CD14-positive monocyte (primary cell): ENCODE measurements at regions not wholly inside any gene's neighbourhood (a gene's known extent, or its start where the extent isn't known, plus 50 kb on each side); places are given as distances from the start of the nearest gene placed in this dataset.
"Not testable (repeated sequence)": the region's sequence is repeated elsewhere in the genome, so short reads cannot be mapped to it uniquely, and the experiment has no call there.

Source experiments
- DNase-seq, 3 donors: peaks; one replicate each; pipeline ENCODE4 v3.0.0-alpha.2; 2011 to 2022
- H2AFZ ChIP-seq: 2 replicates; pipeline ENCODE4 v1.6.0; 2012; ENCODE audit warnings: mild to moderate bottlenecking, low read depth, low read length, inconsistent platforms; ENCODE audit not compliant: insufficient read depth, poor library complexity, severe bottlenecking
- H3K27ac ChIP-seq, 2 donors: 1 replicate in 1 of 2; 2 replicates in 1 of 2; pipeline ENCODE4 v1.5.1; 2012 to 2013; ENCODE audit warnings: low read length in 2 of 2, control low read depth in 1 of 2, inconsistent platforms in 1 of 2, low read depth in 1 of 2, mild to moderate bottlenecking in 1 of 2
- H3K27me3 ChIP-seq, 2 donors: one replicate each; pipeline versions ENCODE4 v1.6.0 to v1.6.1; 2011 to 2013; ENCODE audit warnings: low read length in 2 of 2; ENCODE audit not compliant: control insufficient read depth in 2 of 2, insufficient read depth in 2 of 2
- H3K36me3 ChIP-seq, 2 donors: replicated peaks in 1 of 2; 1 replicate in 1 of 2; 2 replicates in 1 of 2; pipeline versions ENCODE4 v1.5.1 to v1.6.1; 2012 to 2013; ENCODE audit warnings: low read length in 2 of 2, control low read depth in 1 of 2, inconsistent platforms in 1 of 2, mild to moderate bottlenecking in 1 of 2; ENCODE audit not compliant: insufficient read depth in 2 of 2, control insufficient read depth in 1 of 2
- H3K4me1 ChIP-seq, 2 donors: 1 replicate in 1 of 2; 2 replicates in 1 of 2; pipeline versions ENCODE4 v1.5.1 to v1.6.1; 2012 to 2013; ENCODE audit warnings: low read length in 2 of 2, control low read depth in 1 of 2, inconsistent platforms in 1 of 2, mild to moderate bottlenecking in 1 of 2, moderate library complexity in 1 of 2; ENCODE audit not compliant: insufficient read depth in 2 of 2, control insufficient read depth in 1 of 2
- H3K4me2 ChIP-seq: replicated peaks from 2 replicates; pipeline ENCODE3; 2012; ENCODE audit warnings: low read length, moderate library complexity, mild to moderate bottlenecking; ENCODE audit not compliant: poor library complexity, severe bottlenecking; ENCODE audit errors: extremely low read depth
- H3K4me3 ChIP-seq, 3 experiments: fragments of 200-600 bp in 1 of 3; sonication (generic) in 1 of 3; replicated peaks in 1 of 3; 1 replicate in 2 of 3; 2 replicates in 1 of 3; pipeline ENCODE4 v1.5.1; 2011 to 2013; ENCODE audit warnings: low read length in 3 of 3, mild to moderate bottlenecking in 3 of 3, control low read depth in 2 of 3, low read depth in 2 of 3, inconsistent platforms in 1 of 3, moderate library complexity in 1 of 3
- H3K79me2 ChIP-seq: 2 replicates; pipeline ENCODE4 v1.6.0; 2012; ENCODE audit warnings: mild to moderate bottlenecking, control low read depth, inconsistent platforms, low read length, moderate library complexity; ENCODE audit not compliant: insufficient read depth
- H3K9ac ChIP-seq: 2 replicates; pipeline ENCODE4 v1.6.0; 2017; ENCODE audit warnings: low read length, mild to moderate bottlenecking; ENCODE audit not compliant: insufficient read depth, poor library complexity, severe bottlenecking
- H3K9me3 ChIP-seq, 2 donors: replicated peaks in 1 of 2; 1 replicate in 1 of 2; 2 replicates in 1 of 2; pipeline versions ENCODE4 v1.5.1 to v1.6.1; 2012 to 2013; ENCODE audit warnings: low read length in 2 of 2, control low read depth in 1 of 2; ENCODE audit not compliant: control insufficient read depth in 1 of 2, insufficient read depth in 1 of 2
- H4K20me1 ChIP-seq: 2 replicates; pipeline ENCODE4 v1.6.0; 2012; ENCODE audit warnings: mild to moderate bottlenecking, low read length, control low read depth, moderate library complexity; ENCODE audit not compliant: insufficient read depth
- H3K27ac Mint-ChIP-seq, 7 donors: one replicate each; pipeline ENCODE4 v1.8.0; 2020; ENCODE audit warnings: mild to moderate bottlenecking in 7 of 7, mixed read lengths in 7 of 7, moderate library complexity in 6 of 7, inconsistent platforms in 2 of 7
- H3K27me3 Mint-ChIP-seq, 3 donors: one replicate each; pipeline ENCODE4 v1.8.0; 2021 to 2022; ENCODE audit warnings: low read depth in 3 of 3, mild to moderate bottlenecking in 3 of 3, mixed read lengths in 3 of 3, moderate library complexity in 3 of 3, inconsistent platforms in 1 of 3
- H3K36me3 Mint-ChIP-seq, 2 donors: one replicate each; pipeline ENCODE4 v1.8.0; 2020; ENCODE audit warnings: mixed read lengths in 2 of 2, inconsistent platforms in 1 of 2, mild to moderate bottlenecking in 1 of 2
- H3K4me1 Mint-ChIP-seq: one replicate; pipeline ENCODE4 v1.8.0; 2020; ENCODE audit warnings: mild to moderate bottlenecking, mixed read lengths
- H3K4me3 Mint-ChIP-seq, 2 donors: one replicate each; pipeline ENCODE4 v1.8.0; 2020; ENCODE audit warnings: mild to moderate bottlenecking in 2 of 2, mixed read lengths in 2 of 2, moderate library complexity in 1 of 2
- H3K9me3 Mint-ChIP-seq, 7 donors: one replicate each; pipeline ENCODE4 v1.8.0; 2020 to 2022; ENCODE audit warnings: mixed read lengths in 7 of 7, mild to moderate bottlenecking in 6 of 7, moderate library complexity in 6 of 7, inconsistent platforms in 2 of 7
- CTCF ChIP-seq: fragments of 200-600 bp; IDR thresholded peaks from one replicate; pipeline ENCODE4 v1.8.0; 2022; ENCODE audit warnings: antibody characterized with exemption, mild to moderate bottlenecking
- WGBS: methylation state at CpG from one replicate; pipeline ENCODE4 v1.1.5; 2013; ENCODE audit warnings: missing lambda C conversion rate; ENCODE audit not compliant: insufficient coverage; 5-methylcytosine and 5-hydroxymethylcytosine counted together
- intact Hi-C, 2 donors: fragments of 100-400 bp; cut with micrococcal nuclease; formaldehyde crosslinking; loops; one replicate each; pipeline versions ENCODE4 v1.15.0 to v1.15.1; 2023

GRCh38 chr22:11597666-11598358 is 3930.2 kb upstream of the OR11H1 start:
- DNase-seq, H3K4me3 Mint-ChIP-seq, H3K27ac ChIP-seq, H2AFZ ChIP-seq, H3K9ac ChIP-seq, H3K4me1 Mint-ChIP-seq, H3K4me2 ChIP-seq, H4K20me1 ChIP-seq, H3K79me2 ChIP-seq, intact Hi-C loops, H3K36me3 ChIP-seq, H3K27me3 Mint-ChIP-seq, H3K4me1 ChIP-seq, H3K27me3 ChIP-seq, H3K36me3 Mint-ChIP-seq, H3K4me3 ChIP-seq: not testable (repeated sequence)
- Mint-ChIP-seq H3K27ac (peak overlapping the region in 1 of 7 donors; percentile 16), H3K9me3 (peaks cover 30 to 69% (median 68%) of the 10 kb centered on the region in 7 donors)
- H3K9me3 ChIP-seq, result peaks cover 60 to 64% of the 10 kb centered on the region in 2 donors
- WGBS, result 83% methylated on average over 33 of the region's 33 CpGs

- H3K4me3 Mint-ChIP-seq, result no peak overlapping the region
- WGBS, result 87% methylated on average over 39 of the region's 44 CpGs
- peaks cover 60 to 62% of the 10 kb centered on the region in 2 donors for H3K9me3 ChIP-seq
These were observed 3929.2 kb upstream of the OR11H1 start for GRCh38 chr22:11598492-11599440.

GRCh38 chr22:11599456-11599855 is 3928.5 kb upstream of the OR11H1 start:
- H3K79me2 ChIP-seq, H3K27me3 Mint-ChIP-seq, H3K9ac ChIP-seq, H4K20me1 ChIP-seq, H3K27ac ChIP-seq, H3K4me3 ChIP-seq, H3K27me3 ChIP-seq, H3K4me3 Mint-ChIP-seq, H3K4me2 ChIP-seq, H2AFZ ChIP-seq, H3K36me3 Mint-ChIP-seq, intact Hi-C loops, H3K4me1 ChIP-seq, H3K36me3 ChIP-seq, H3K4me1 Mint-ChIP-seq, DNase-seq: not testable (repeated sequence)
- H3K9me3 ChIP-seq, result peaks cover 54 to 61% of the 10 kb centered on the region in 2 donors
- 89% methylated on average over 3 of the region's 19 CpGs for WGBS
- Mint-ChIP-seq H3K9me3 (peaks cover 27 to 59% (median 57%) of the 10 kb centered on the region in 7 donors), H3K27ac (peak overlapping the region in 1 of 7 donors; percentile 34)

More at GRCh38 chr22:11598492-11599440, 3929.2 kb upstream of the OR11H1 start:
- TF ChIP-seq CTCF, result no peak
- no peak overlapping the region for H3K4me3 ChIP-seq
- no peak overlapping the region for H3K4me2 ChIP-seq
- no peaks in the 10 kb centered on the region for H3K36me3 ChIP-seq
- no peak for DNase-seq
- H3K4me1 Mint-ChIP-seq, result no peaks in the 10 kb centered on the region
- no peaks in the 10 kb centered on the region for H3K4me1 ChIP-seq
- peaks cover 0 to 1% (median 0%) of the 10 kb centered on the region in 3 donors for H3K27me3 Mint-ChIP-seq
- intact Hi-C loops, result no loop called here
- no peak overlapping the region for H2AFZ ChIP-seq
- H3K9me3 Mint-ChIP-seq, result peaks cover 25 to 66% (median 60%) of the 10 kb centered on the region in 7 donors
- no peak overlapping the region for H3K9ac ChIP-seq
- H3K27ac ChIP-seq, result no peak overlapping the region
- H3K27ac Mint-ChIP-seq, result no peak overlapping the region
- H4K20me1 ChIP-seq, result no peaks in the 10 kb centered on the region
- no peaks in the 10 kb centered on the region for H3K27me3 ChIP-seq
- H3K79me2 ChIP-seq, result no peaks in the 10 kb centered on the region
- no peaks in the 10 kb centered on the region for H3K36me3 Mint-ChIP-seq
